NCI-H526 (cell line): ENCODE measurements at regions not wholly inside any gene's neighbourhood (a gene's known extent, or its start where the extent isn't known, plus 50 kb on each side); places are given as distances from the start of the nearest gene placed in this dataset.

Source experiments
- DNase-seq, 2 experiments: peaks; one replicate each; lab custom pipeline; 2025; lab: John Stamatoyannopoulos, UW

- peak; percentile 26 to 68 for DNase-seq
These were observed 205.8 kb upstream of the IER5L start for GRCh38 chr9:129383561-129384490.

- DNase-seq, result peak; percentile 70 to 84
These were observed 205.0 kb upstream of the IER5L start for GRCh38 chr9:129383019-129383560.

GRCh38 chr9:129382281-129383018 lies 204.4 kb upstream of the IER5L start:
- peak in 1 of 2 experiments; percentile 65 for DNase-seq

GRCh38 chr9:129381481-129381957 lies 203.5 kb upstream of the IER5L start:
- DNase-seq, result no peak

- no peak for DNase-seq
These were observed 202.9 kb upstream of the IER5L start for GRCh38 chr9:129380961-129381401.

DNA sequence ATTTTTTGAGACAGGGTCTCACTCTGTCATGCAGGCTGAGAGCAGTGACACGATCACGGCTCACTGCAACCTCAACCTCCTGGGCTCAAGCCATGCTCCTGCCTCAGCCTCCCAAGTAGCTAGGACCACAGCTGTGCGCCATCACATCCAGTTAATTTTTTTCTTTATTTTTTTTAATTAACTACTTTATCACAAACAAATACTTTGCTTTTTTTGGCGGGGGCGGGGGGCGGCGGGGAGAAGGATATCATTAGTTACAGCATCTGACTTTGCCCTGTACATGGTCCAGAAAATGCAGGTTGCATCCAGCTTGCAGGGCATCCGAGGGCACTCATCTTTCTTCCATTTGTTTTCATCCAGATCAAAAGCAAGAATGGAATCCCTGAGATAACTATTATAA lies 201.8 kb upstream of the IER5L start:
- no peak for DNase-seq

DNA sequence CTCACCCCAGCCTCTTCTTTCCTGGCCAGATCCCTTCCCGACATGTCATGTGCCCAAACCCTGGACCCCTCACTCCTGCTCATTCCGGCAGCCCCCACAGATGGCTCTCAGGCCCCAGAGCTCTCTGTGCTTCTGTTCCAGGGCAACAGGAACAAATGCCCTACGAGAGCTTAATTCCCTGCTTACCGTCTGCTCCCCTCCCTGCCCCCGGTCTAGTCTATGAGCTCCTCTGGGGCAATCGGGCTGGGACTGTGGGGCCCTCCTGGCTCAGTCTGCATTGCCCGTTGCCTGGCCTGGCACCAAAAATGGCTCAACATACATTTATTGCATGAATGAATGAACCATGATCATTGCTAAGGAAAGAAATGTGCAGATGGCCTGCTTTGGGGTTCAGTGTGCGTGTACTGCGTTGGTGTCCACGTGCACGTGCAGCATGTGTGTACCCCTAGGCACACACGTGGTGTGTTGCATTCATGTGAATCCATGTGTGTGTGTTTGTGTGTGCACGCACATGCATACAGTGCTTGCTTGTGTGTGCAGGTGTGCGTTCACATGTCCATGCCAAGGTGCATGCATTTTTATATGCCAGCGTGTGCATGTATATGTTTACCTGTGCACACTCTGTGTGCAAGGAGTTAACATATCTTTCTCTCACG lies 201.2 kb upstream of the IER5L start:
- DNase-seq, result no peak

DNA sequence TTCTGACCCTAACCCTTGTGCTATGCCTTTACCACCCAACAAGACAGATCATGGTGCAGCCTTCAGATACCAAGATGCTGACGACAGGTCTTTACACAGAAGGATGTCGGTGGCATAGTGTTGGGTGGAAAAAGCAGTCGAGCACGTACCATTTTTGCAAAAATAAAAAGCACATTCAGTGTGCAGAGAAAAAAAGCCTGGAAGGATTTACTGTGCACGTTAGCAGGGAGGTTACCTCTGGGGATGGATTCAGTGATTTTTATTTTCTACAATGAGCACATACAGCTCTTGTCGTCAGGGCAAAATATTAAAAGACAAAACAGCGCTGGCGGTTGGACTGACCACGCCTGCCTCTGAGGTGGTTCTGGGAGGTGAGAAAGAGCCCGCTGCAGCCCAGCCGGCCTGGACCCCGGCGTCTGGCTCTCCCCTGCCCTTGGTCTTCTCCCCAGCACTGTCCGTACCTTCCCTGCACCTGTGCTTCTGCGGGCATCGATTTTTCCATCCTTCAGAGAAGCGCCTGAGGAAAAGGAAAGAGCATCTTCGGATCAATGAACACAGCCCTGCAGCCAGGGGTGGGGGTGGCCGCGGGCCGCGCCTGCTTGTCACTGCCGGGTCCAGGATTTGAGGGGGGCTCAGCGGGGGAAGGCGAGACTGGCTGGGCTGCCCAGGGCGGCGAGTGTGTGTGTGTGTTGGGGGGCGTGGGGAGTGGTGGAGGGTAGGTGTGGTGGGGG lies 200.0 kb upstream of the IER5L start:
- no peak for DNase-seq

GRCh38 chr9:129377181-129377580 lies 199.1 kb upstream of the IER5L start:
- DNase-seq, result no peak

DNA sequence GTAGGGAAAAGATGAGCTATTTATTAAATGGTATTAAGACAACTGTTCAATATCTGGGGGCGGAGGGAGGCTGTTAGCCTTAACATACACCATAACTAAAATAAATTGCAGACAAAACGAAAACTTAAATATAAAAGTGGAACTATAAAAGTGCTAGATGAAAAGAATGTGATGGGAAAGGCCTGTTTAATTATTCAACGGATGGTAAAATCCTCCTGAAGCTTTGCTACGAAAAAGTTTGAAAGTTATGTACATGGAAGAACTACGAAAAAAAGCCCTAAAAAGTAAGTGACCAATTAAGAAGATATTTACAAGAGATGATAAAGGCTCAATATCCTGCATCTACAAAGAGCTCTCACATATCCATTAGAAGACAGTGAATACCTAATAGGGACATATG lies 197.8 kb upstream of the IER5L start:
- DNase-seq, result no peak

DNA sequence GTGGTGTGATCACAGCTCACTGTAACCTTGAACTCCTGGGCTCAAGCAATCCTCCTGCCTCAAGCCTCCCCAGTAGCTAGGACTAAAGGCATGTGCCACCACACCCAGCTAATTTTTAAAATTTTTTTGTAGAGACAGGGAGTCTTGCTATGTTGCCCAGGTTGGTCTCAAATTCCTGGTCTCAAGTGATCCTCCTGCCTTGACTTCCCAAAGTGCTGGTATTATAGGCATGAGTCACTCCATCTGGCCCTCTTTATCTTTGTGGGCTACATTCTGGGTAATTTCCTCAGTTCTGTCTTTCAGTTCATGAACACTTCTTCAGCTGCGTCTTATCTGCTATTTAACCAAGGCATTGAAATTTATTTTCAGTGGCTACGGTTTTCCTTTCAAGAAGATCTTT lies 196.6 kb upstream of the IER5L start:
- DNase-seq, result no peak

DNA sequence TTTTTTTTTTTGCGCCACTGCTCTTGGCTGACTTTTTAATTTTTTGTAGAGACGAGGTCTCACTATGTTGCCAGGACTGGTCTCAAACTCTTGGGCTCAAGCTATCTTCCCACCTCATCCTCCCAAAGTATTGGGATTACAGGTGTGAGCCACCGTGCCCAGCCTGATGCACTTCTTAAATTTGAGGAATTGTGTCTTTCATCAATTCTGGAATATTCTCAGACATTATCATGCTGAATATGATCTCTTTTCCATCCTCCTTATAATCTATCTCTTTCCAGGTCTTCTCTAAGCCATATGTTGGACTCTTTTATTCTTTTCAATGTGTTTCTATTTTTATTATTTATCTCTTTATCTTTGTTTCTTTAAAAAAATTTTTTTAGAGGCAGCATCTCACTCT lies 196.2 kb upstream of the IER5L start:
- no peak for DNase-seq

DNA sequence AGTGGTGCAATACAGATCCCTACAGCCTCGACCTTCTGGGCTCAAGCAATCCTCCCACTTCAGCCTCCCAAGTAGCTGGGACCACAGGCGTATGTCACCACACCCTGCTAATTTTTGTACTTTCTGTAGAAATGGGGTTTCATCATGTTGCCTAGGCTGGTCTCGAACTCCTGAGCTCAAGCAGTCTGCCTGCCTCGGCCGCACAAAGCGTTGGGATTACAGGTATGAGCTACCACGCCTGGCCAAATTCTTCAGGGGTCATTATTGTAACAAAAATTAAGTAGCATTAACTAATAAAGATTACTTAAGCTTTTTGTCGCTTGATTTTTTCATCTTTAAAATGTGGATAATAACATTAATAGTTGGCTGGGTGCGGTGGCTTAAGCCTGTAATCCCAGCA lies 195.3 kb upstream of the IER5L start:
- DNase-seq, result no peak

DNA sequence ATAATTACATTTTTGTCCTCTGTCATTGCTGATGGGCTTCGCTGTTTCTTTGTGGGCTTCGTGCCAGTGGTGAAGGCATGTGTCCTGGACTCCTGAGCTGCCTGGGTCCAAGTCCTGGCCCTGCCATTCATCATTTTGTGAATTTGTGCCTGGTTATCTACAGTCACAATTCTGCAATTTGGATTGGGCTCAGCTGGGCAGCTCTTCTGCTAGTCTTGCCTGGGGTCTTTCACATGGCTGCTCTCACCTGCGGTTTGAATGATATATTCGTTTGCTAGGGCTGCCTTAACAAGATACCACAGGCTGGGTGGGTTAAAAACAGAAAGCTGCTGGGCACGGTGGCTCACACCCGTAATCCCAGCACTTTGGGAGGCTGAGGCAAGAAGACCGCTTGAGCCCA lies 192.7 kb upstream of the IER5L start:
- no peak for DNase-seq

GRCh38 chr9:129368444-129368978 lies 190.4 kb upstream of the IER5L start:
- DNase-seq, result no peak

- DNase-seq, result no peak
These were observed 189.2 kb upstream of the IER5L start for GRCh38 chr9:129367287-129367686.

GRCh38 chr9:129365196-129365595 lies 187.1 kb upstream of the IER5L start:
- no peak for DNase-seq

DNA sequence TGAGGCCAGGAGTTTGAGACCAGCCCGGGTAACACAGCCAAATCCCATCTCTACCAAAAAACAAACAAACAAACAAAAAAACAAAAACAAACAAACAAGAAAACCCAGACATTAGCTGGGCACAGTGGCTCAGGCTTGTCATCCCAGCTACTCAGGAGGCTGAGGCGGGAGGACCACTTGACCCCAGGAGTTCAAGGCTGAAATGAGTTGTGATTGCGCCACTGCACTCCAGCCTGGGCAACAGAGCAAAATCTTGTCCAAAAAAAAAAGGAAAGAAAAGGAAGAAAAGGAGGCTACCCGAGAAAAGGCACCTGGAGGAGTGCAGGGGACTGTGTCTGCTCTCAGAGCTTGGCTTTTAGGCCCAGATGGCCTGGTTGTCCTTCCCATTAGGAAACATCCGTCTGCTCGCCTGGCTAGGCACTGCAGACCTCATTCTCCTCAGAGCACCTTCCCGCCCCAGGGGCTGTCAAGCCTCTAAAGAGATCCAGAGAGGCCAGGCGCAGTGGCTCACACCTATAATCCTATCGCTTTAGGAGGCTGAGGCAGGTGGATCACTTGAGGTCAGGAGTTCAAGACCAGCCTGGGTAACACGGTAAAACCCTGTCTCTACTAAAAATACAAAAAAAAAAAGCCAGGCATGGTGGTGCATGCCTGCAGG lies 185.3 kb upstream of the IER5L start:
- DNase-seq, result no peak

GRCh38 chr9:129362287-129363000 lies 184.4 kb upstream of the IER5L start:
- peak in 1 of 2 experiments; percentile 34 for DNase-seq

DNA sequence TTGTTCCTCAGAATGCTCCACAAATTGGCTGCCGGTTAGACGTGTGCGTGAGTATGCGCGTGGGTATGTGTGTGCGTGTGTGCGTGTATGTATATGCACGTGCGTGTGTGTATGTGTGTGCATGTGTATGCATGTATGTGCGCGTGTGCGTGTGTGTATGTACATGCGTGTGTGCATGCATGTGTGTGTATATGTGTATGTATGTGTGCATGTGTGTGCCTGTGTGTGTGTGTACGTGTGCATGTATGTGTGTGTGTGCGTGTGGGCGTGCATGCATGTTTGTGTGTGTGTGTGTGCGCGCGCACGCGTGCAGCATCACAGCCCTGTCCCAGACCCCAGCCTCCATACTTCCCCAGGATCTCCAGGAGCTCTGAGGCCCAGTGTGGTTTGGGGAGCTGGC lies 183.1 kb upstream of the IER5L start:
- no peak for DNase-seq
